Thymus (tissue), 11 donors: ENCODE measurements at regions not wholly inside any gene's neighbourhood (a gene's known extent, or its start where the extent isn't known, plus 50 kb on each side); places are given as distances from the start of the nearest gene placed in this dataset.

Source experiments
- DNase-seq, 9 donors: peaks; one replicate each; pipeline ENCODE4 v3.0.0-alpha.2; 2013; ENCODE audit warnings: low spot score in 9 of 9, low read depth in 6 of 9, missing footprints in 1 of 9
- H3K27ac ChIP-seq, 2 donors: one replicate each; pipeline ENCODE4 v1.5.1; 2013; ENCODE audit warnings: control low read depth in 1 of 2, low read depth in 1 of 2, low read length in 1 of 2, mild to moderate bottlenecking in 1 of 2, moderate library complexity in 1 of 2
- H3K27me3 ChIP-seq, 2 donors: one replicate each; pipeline ENCODE4 v1.5.1; 2013; ENCODE audit warnings: low read length in 1 of 2; ENCODE audit not compliant: control insufficient read depth in 2 of 2, insufficient read depth in 1 of 2
- H3K36me3 ChIP-seq, 2 donors: one replicate each; pipeline ENCODE4 v1.5.1; 2013; ENCODE audit warnings: low read length in 1 of 2, mild to moderate bottlenecking in 1 of 2, moderate library complexity in 1 of 2; ENCODE audit not compliant: control insufficient read depth in 2 of 2, insufficient read depth in 2 of 2
- H3K4me1 ChIP-seq, 2 donors: one replicate each; pipeline ENCODE4 v1.5.1; 2013; ENCODE audit warnings: low read length in 2 of 2; ENCODE audit not compliant: control insufficient read depth in 2 of 2, insufficient read depth in 2 of 2
- H3K4me3 ChIP-seq, 2 donors: one replicate each; pipeline ENCODE4 v1.5.1; 2013; ENCODE audit warnings: low read length in 2 of 2, control low read depth in 1 of 2, mild to moderate bottlenecking in 1 of 2
- H3K9me3 ChIP-seq, 2 donors: one replicate each; pipeline ENCODE4 v1.5.1; 2013; ENCODE audit warnings: low read length in 1 of 2, mild to moderate bottlenecking in 1 of 2; ENCODE audit not compliant: control insufficient read depth in 2 of 2, insufficient read depth in 1 of 2
- WGBS: extraction: QIAGEN DNeasy Blood & Tissue Kit; methylation state at CpG from one replicate; pipeline ENCODE4 v1.1.7; 2013; 5-methylcytosine and 5-hydroxymethylcytosine counted together
- donor health status: healthy.

- Histone ChIP-seq H3K36me3 (no peaks in the 10 kb centered on the region), H3K27ac (no peak overlapping the region), H3K4me3 (no peak overlapping the region), H3K27me3 (no peaks in the 10 kb centered on the region), H3K4me1 (no peaks in the 10 kb centered on the region), H3K9me3 (no peaks in the 10 kb centered on the region)
- 83% methylated on average over 5 of the region's 5 CpGs for WGBS
- DNase-seq, result no peak
Observed at GRCh38 chr13:86710896-86711295, 911.7 kb upstream of the SLITRK6 start.

GRCh38 chr13:86714495-86714894 lies 915.3 kb upstream of the SLITRK6 start:
- 92% methylated on average over 3 of the region's 3 CpGs for WGBS
- H3K27ac ChIP-seq, result no peak overlapping the region
- H3K36me3 ChIP-seq, result no peaks in the 10 kb centered on the region
- H3K4me3 ChIP-seq, result no peak overlapping the region
- H3K4me1 ChIP-seq, result no peaks in the 10 kb centered on the region
- DNase-seq, result no peak
- H3K27me3 ChIP-seq, result no peaks in the 10 kb centered on the region
- no peaks in the 10 kb centered on the region for H3K9me3 ChIP-seq

GRCh38 chr13:86725105-86725504 lies 925.9 kb upstream of the SLITRK6 start:
- Histone ChIP-seq H3K4me1 (no peaks in the 10 kb centered on the region), H3K9me3 (no peaks in the 10 kb centered on the region), H3K4me3 (no peak overlapping the region), H3K27me3 (no peaks in the 10 kb centered on the region), H3K36me3 (no peaks in the 10 kb centered on the region), H3K27ac (no peak overlapping the region)
- 84% methylated on average over 3 of the region's 3 CpGs for WGBS
- no peak for DNase-seq

GRCh38 chr13:86729206-86729605 lies 930.0 kb upstream of the SLITRK6 start:
- Histone ChIP-seq H3K36me3 (no peaks in the 10 kb centered on the region), H3K27me3 (no peaks in the 10 kb centered on the region), H3K9me3 (no peaks in the 10 kb centered on the region), H3K4me3 (no peak overlapping the region), H3K27ac (no peak overlapping the region), H3K4me1 (no peaks in the 10 kb centered on the region)
- DNase-seq, result no peak
- WGBS, result 64% methylated on average over 2 of the region's 2 CpGs

- no peak overlapping the region for H3K27ac ChIP-seq
- no peaks in the 10 kb centered on the region for H3K27me3 ChIP-seq
- WGBS, result 98% methylated on average over 1 of the region's 1 CpG
- H3K4me3 ChIP-seq, result no peak overlapping the region
- DNase-seq, result no peak
- H3K9me3 ChIP-seq, result no peaks in the 10 kb centered on the region
- no peaks in the 10 kb centered on the region for H3K36me3 ChIP-seq
- H3K4me1 ChIP-seq, result no peaks in the 10 kb centered on the region
Observed at GRCh38 chr13:86731987-86732386, 932.8 kb upstream of the SLITRK6 start.

GRCh38 chr13:86737334-86737932 lies 933.7 kb upstream of the SLITRK5 start:
- Histone ChIP-seq H3K4me1 (no peaks in the 10 kb centered on the region), H3K9me3 (no peaks in the 10 kb centered on the region), H3K36me3 (no peaks in the 10 kb centered on the region), H3K4me3 (no peak overlapping the region), H3K27me3 (no peaks in the 10 kb centered on the region), H3K27ac (no peak overlapping the region)
- DNase-seq, result no peak
- WGBS, result 77% methylated on average over 1 of the region's 1 CpG

- Histone ChIP-seq H3K27me3 (no peaks in the 10 kb centered on the region), H3K9me3 (no peaks in the 10 kb centered on the region), H3K27ac (no peak overlapping the region), H3K36me3 (no peaks in the 10 kb centered on the region), H3K4me1 (no peaks in the 10 kb centered on the region), H3K4me3 (no peak overlapping the region)
- WGBS, result 56% methylated on average over 2 of the region's 2 CpGs
- no peak for DNase-seq
Observed at GRCh38 chr13:86741762-86742285, 929.3 kb upstream of the SLITRK5 start.

GRCh38 chr13:86757236-86757978 lies 913.8 kb upstream of the SLITRK5 start:
- peak in 8 of 9 donors; percentile 24 to 82 (median 49) for DNase-seq
- Histone ChIP-seq H3K27me3 (no peaks in the 10 kb centered on the region), H3K27ac (peak overlapping the region in 1 of 2 donors; percentile 71), H3K36me3 (no peaks in the 10 kb centered on the region), H3K4me3 (no peak overlapping the region), H3K9me3 (peaks cover 0 to 13% of the 10 kb centered on the region in 2 donors), H3K4me1 (no peaks in the 10 kb centered on the region)
- WGBS, result 88% methylated on average over 9 of the region's 9 CpGs

GRCh38 chr13:86758116-86758515 lies 913.1 kb upstream of the SLITRK5 start:
- no peaks in the 10 kb centered on the region for H3K36me3 ChIP-seq
- H3K4me1 ChIP-seq, result no peaks in the 10 kb centered on the region
- no peaks in the 10 kb centered on the region for H3K27me3 ChIP-seq
- peak overlapping the region in 1 of 2 donors; percentile 70 for H3K27ac ChIP-seq
- H3K4me3 ChIP-seq, result peak overlapping the region in 1 of 2 donors; percentile 23
- peaks cover 0 to 17% of the 10 kb centered on the region in 2 donors for H3K9me3 ChIP-seq
- WGBS, result 96% methylated on average over 4 of the region's 4 CpGs
- no peak for DNase-seq
